Activated CD8-positive, alpha-beta memory T cell treated with anti-CD3 and anti-CD28 coated beads for 48 hours (primary cell): ENCODE measurements at regions not wholly inside any gene's neighbourhood (a gene's known extent, or its start where the extent isn't known, plus 50 kb on each side); places are given as distances from the start of the nearest gene placed in this dataset.

ENCODE experiments used
- DNase-seq, 3 experiments: peaks; one replicate each; pipeline ENCODE4 v3.0.0-alpha.2; 2020; ENCODE audit warnings: low read depth in 2 of 3, low spot score in 2 of 3

DNA sequence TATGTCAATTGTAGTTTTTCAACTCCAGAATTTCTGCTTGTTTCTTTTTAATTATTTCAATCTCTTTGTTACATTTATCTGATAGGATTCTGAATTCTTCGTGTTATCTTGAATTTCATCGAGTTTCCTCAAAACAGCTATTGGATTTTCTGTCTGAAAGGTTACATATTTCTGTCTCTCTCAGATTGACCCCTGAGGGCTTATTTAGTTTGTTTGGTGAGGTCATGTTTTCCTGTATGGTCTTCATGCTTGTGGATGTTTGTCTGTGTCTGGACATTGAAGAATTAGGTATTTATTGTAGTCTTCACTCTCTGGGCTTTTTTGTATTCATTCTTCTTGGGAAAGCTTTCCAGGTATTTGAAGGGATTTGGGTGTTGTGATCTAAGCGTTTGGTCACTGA, 85.6 kb downstream of the SNAPC1 start:
- DNase-seq: no peak

DNA sequence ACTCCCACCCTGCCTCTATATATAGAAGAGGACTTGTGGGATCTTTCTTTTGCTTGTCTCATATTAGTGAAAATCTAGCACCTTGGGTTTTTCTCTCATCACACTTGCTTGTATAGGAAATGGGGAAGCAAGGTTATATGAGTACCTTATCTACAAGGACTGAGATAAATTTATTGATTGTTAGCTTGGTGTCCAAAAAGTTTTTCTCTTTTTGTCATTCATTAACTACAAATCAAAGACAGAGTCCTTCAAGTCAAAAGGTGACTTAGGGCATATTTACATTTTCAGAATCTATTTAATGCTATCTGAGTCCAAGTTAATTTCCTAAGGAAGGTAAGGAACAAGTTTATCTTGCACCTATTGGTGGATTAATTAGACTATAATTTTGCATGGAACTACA, 92.7 kb downstream of the SNAPC1 start:
- DNase-seq: no peak

DNA sequence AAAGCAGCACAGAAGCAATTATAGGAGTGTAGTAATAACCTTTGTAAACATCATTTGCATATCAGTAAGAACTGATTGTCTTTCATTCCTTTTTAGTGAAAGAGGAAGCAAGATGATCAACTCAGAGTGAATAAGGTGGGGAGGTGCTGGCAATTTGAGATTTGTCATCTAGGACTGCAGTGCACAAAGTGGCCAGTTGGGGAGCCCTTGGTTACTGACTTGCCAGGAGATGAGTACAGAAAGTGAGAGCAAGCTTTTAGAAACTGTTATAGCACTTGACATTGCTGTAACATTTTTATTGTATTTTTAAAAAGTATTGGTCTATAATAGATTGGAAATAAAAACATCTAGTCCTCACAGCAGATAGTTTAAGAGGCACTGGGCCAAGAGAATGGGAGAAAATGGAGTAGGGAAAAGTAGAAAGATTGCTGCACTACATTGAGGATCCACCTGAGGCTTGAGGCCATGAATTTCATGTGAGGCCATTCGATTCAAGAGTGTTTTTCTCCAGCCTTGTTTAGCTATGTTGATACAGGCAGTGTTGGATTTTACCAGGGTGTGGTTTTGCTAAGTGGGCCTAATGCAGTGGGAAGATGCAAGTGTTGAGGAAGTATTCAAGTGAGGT, 98.2 kb downstream of the SNAPC1 start:
- DNase-seq: peak in 2 of 3 experiments; percentile 24 to 41

DNA sequence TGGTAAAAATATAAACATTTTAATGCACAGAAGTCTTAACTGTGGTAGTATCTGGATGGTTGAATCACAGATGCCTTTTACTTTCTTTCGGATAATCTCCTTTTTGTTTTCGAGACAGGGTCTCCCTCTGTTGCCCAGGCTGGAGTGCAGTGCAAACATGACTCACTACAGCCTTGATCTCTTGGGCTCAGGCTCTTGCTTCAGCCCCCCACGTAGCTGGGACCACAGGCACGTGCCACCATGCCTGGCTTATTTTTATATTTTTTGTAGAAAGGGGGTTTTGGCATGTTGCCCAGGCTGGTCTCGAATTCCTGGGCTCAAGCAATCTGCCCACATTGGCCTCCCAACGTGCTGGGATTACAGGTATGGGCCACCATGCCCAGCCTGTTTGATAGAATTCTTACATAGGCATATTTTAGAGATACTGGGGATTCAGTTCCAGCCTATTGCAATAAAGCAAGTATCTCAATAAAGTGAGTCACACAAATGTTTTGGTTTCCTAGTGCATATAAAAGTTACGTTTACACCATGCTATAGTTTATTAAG, 99.2 kb downstream of the SNAPC1 start:
- DNase-seq: no peak

DNA sequence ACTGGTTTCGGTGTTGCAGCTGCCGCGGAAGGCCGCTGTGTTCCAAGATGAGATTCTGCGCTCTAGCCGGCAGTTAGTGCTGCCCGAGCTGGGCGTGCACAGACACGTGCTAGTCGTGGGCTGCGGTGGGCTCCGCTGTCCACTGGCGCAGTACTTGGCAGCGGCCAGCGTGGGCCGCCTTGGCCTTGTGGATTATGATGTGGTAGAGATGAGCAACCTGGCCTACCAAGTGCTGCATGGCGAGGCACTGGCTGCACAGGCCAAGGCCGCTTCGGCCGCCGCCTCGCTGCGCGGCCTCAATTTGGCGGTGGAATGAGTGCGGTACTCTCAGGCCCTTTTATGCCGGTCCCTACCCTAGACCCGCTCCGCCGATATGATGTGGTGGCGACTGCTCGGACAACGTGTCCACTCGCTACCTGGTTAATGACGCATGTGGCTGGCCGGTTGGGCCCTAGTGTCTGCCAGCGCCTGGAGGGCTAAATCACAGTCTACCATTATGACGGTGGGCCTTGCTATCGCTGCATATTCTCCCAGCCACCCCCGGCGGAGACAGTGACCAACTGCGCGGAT, 102.2 kb downstream of the SNAPC1 start:
- no peak for DNase-seq

DNA sequence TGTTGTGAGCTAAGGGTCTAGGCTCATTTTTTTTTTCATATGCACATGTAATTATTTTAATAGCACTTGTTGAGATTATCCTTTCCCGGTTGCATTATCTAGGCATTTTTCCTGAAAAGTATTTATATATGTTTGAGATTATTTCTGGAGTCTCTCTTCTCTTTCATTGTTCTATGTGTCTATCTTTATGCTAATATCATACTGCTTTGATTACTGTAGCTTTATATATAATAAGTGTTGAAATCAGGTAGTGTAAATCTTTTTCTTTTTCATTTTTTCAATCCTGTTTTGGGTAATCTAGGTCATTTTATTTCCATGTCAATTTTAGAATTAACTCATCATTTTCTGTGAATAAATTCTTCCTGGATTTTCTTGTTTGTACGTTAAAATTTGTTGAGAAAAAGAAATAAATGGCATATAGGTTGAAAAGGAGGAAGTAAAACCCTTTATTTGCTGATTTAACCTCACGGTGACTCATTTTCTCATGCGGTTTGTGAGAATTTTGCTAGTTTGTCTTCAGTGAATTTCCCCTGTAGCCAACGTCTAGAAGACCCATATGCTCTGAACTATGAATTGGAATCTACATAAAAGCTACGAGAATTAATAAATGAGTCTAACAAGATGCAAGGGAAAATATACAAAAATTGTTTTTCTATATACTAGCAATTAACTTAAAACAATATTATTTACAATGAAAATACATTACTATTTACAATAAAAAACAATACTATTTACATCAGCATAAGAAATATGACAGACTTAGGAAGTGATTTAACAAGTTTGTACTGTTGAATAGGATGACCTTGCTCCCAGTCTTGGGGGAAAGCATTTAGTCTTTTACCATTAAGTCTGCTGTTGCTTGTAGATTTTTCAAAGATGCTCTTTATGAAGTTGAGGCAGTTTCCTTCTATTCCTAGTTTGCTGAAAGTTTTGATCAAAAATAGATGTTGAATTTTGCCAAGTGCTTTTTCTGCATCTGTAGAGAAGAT, 105.0 kb downstream of the SNAPC1 start:
- no peak for DNase-seq

DNA sequence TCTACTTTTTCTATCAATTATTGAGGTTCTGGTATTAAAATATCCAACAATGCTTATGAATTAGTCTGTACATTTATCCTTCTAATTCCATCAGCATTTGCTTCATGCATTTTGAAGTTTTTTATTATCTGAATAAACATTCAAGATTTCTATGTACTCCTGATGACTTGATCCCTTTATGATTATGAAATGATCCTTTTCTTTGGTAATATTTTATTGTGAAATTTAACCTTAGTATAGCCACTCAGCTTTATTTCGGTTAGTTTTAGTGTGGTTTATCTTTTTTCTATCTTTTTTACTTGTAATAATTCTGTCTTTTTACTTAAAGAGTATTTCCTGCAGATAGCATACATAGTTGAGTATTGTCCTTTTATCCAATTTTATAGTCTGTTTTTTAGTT, 106.6 kb downstream of the SNAPC1 start:
- DNase-seq: no peak

DNA sequence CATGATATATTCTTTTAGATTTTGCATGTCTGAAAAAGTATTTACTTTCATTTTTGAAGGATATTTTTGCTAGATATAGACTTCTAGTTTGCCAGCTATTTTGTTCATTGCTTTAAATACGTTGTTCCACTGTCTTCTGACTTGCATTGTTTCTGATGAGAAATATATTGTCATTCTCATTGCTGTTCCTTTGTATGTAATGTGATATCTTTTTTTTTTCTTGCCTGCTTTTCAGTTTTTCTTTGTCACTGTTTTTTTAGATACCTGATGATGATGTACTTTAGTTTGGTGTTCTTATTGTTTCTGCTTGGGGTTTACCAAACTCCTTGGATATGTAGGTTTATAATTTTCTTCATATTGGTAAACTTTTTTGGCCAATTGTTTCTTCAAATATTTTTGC, 107.9 kb downstream of the SNAPC1 start:
- DNase-seq: no peak

DNA sequence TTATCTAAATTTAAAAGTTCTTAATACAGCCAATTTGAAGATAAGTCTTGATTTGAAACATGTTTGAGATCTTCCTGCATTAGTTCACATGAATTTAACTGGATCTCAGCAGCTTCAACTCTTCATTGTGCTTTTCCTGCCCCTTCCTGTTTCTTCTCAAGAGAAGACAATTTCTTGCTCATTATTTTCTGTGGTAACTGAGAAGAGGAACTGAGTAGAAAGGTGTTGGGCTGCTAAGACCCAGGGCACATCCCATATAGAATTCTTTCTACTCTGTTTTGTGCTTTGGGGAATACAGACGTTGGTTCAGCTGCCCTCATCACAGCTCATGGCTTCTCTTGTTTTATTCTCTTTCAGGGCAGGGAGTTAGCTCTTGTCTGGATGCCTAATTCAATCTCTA, 110.2 kb downstream of the SNAPC1 start:
- no peak for DNase-seq

DNA sequence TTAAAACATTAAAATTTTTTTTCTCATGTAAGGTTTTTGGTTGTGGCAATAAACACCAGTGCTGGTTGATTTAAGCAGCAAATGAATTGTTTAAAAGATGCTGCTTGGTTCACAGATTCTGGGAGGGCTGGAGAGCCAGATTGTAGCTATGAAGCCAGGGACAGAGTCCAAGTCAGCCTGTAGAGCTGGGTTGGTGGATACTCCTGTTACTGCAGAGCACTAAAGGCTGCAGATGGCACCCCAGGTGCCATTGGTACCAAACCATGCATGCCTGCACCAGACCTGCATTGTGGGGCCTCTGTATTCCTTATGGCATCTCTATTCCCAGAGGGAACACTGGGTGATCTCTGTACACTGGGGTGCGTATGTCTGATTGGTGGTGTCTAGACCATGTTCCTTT, 113.3 kb downstream of the SNAPC1 start:
- DNase-seq: no peak

DNA sequence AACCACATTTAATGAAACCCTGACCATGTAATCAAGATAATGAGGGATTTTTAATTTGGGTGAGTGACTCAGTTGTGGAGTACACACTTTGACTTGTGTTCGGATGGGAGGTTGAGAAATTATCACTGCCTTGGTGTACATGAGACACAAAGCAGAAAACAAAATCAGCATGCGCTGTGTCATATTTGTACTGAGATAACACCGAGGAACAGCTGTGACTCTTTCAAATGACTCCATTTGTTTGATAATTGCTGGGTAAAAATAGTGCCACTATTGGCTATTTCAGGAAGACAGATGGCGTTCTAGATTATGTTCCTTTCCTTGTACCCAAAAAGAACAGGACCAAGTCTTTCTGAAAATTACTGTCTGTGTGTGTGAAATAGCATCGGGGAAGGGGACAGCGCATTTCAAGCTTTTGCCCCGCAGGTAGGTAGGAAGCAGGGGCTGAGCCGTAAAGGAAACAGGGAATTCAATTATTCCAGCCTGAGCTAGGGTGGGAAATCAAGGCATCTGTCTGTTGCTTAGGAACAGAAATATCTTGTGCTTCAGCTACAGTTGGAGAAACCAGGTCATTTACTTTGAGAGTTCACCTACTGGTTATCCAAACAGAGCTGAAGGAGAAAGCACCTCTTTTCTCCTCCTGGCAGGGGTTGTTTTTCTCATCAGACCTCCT, 114.3 kb downstream of the SNAPC1 start:
- no peak for DNase-seq

DNA sequence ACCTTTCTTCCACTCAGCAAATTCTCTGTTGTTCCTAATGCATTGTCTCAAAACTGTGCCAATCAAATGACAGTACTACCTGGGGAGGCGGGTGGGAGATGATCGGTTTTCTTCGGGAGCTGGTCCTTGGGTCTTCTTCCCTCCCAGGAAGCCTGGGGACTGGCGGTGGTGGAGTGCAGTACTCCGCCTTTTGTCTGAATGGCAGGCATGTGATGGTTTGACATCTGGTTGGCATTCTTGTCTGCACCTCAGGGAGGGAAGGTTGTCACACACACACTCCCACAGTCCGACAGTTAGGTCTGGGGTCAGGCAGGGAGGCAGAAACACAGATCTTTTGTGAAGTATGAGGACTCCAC, 114.8 kb downstream of the SNAPC1 start:
- no peak for DNase-seq

DNA sequence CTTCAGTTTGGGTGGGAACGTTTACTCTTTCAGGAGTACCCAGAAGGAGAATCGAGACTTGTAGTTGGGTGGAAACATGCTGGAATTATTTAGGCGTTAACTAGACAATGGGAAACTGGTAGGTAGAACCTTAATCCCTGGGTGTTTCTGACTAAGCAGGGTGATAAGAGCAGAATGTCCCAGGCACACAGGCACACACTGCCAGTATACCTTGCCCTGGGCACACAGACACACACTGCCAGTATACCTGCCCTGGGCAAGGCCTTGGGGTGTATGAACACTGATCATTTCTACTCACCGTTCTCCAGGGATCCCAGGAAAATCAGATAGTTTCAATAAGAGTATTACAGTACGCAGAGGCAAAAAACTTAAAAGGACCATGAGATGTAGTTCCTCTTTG, 115.5 kb downstream of the SNAPC1 start:
- no peak for DNase-seq

DNA sequence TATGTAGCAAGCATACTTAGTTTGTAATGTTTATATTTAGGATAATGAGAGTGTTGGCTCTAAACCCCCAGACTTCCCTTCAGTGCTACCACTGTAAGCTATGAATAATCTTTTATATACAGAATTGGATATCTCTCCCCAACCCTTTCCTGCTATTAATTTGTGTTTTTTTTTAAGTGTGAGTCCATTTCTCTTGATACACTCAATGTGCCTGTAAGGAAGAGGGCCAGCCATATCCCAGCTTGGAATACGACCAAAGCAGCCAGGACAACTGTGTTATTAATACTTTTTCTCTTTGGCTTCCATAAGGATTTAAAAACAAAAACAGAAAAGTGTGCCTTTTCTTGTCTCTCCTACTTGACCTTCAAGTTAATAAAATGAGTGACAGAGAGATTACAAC, 116.7 kb downstream of the SNAPC1 start:
- DNase-seq: no peak

DNA sequence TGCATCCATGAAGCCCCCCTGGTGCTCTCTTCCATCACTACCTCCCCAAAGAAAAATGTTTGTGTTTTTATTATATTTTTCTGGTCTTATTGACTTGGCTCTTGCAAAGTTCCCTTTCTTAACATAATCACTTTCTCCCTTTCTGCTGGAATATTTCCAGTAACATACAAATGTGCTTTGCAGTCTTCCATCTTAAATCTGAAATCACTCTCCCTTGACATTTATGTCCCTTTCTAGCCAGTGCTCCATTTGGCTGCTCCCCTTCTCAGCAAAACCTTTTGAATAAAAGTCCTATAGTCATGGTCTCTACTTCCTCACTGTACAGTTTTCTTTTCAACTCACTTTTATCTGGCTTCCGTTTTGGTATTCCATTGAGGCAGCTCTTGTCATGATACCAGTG, 118.8 kb downstream of the SNAPC1 start:
- DNase-seq: no peak

DNA sequence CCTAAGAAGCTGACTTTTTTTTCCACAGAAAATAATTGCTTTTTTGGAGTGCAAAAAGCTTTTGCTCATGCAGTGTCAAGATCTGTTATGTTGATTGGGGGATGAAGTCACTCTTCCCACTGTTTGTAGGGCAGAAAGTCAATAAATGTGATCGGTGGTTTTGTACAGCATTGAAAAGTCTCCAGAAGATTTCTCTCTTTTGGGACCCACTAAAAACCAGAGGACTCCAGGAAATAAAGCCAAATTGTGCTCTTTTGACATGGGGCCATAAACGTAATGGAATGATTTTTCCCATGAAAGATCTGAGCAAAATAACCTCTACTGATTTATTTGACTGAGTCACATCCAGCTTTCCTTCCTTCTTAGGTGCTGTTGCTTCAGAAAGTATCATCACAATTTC, 122.5 kb downstream of the SNAPC1 start:
- no peak for DNase-seq

DNA sequence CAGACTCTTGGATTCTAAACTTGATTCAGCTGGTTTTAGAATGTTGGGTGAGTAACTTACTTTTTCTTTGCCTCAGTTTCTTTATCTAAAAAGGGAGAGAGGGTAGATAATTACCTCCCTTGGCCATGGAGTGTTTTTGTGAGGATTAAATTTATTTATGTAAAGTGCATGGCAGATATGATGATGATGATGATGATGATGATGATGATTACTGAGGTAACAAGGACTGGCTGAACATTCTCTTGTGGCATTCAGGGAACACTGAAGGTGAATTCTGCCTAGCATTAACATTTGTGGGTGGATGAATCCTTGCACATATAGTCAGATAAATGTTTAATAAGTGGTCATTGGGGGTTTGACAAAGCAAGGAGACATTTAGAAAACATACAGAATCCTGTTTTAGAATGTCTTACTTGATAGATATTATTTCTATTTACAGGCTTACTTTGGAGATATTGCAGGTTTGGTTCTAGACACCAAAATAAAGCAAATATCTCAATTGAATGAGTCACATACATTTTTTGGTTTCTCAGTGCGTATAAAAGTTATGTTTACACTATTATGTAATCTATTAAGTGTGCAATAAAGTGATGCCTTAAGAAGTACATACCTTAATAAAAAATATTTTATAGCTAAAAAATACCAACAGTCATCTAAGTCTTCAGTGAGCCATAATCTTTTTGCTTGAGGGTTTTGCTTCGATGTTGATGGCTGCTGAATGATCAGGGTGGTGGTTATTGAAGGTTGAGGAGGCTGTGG, 123.2 kb downstream of the SNAPC1 start:
- no peak for DNase-seq

DNA sequence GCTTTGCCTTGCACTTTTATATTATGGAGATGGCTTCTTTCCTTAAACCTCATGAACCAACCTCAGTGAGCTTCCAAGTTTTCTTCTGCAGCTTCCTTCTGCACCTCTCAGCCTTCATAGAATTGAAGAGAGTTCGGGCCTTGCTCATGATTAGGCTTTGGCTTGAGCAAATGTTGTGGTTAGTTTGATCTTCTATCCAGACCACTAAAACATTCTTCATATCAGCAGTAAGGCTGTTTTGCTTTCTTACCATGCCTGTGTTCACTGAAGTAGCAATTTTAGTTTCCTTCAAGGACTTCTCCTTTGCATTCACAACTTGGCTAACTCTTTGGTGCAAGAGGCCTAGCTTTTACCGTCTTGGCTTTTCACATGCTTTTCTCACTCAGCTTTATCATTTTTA, 125.4 kb downstream of the SNAPC1 start:
- DNase-seq: no peak

DNA sequence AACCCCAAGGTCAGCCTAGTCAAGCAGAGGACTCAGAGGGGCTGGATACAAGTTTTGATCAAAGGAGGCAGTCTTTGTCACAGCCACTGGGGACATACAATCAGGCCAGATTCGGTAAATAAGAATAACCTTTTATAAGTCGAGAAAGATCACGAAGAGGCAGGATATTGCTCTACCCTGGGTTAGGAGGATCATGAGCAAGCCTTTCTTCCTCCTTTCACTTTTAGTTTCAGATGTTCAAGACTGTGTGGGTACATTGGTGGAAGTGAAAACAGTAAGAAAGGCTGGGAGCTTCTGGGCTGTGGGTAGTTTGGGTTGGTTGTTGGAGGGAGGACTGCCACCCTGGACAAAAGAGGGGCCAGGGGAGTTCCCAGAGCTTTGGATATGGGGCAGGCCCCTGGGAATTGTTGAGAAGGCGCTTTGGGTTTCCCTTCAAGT, 127.7 kb downstream of the SNAPC1 start:
- no peak for DNase-seq

DNA sequence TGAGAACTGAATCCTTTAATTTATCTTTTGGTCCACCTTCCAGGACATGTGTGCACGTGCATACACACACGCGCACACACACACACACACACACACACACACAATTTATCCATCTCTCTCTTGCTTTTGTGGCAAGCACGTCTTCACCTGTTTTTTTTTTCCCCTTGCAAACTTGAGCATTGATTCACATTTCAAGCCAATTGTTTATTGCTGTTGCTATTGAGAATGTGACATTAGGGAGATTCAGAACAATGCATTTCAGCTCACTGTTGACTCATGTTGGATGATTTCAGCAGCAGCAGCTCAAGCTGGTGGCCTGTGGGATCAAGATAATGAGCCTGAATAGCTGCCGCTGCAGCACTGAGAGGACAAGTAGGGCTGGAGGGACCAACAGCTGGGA, 128.9 kb downstream of the SNAPC1 start:
- DNase-seq: no peak

DNA sequence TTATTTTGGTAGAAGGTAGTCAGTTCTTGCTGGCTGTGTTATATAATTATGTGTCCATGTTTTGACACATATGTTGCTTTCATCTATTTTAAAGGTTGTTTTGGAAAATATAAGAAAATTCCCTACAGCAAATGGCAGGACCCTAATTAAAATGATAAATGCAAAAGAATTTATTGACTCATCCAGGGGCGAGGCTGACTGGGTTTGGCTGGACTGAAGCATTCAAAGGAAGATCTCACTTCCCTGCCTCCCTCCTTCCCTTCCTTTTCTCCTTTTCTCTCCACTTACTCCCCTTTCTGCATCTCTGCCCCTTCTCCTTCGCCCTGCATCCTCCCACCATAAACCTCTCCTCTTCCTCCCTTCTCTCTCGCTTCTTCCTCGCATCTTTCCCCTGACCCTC, 129.6 kb downstream of the SNAPC1 start:
- DNase-seq: no peak
